WI38 (cell line): ENCODE measurements at regions not wholly inside any gene's neighbourhood (a gene's known extent, or its start where the extent isn't known, plus 50 kb on each side); places are given as distances from the start of the nearest gene placed in this dataset.

ENCODE experiments used
- H3K4me3 ChIP-seq: 2 replicates; pipeline ENCODE4 v1.5.1; 2011; ENCODE audit warnings: low read depth, mild to moderate bottlenecking, control low read depth, low read length
- CTCF ChIP-seq: IDR thresholded peaks from 2 replicates; pipeline ENCODE4 v1.5.1; 2012; ENCODE audit warnings: low read depth, mild to moderate bottlenecking, control low read depth, low read length

- TF ChIP-seq CTCF: no peak
- no peak overlapping the region for H3K4me3 ChIP-seq
Measured at GRCh38 chr12:11446372-11446771, 51.0 kb upstream of the PRB2 start.

GRCh38 chr12:11457996-11458645 lies 62.8 kb upstream of the PRB2 start:
- H3K4me3 ChIP-seq: no peak overlapping the region
- no peak for TF ChIP-seq CTCF

GRCh38 chr12:11460343-11461023 lies 65.1 kb upstream of the PRB2 start:
- no peak overlapping the region for H3K4me3 ChIP-seq

GRCh38 chr12:11461433-11461832 lies 66.1 kb upstream of the PRB2 start:
- no peak overlapping the region for H3K4me3 ChIP-seq
- no peak for TF ChIP-seq CTCF

More at GRCh38 chr12:11460343-11461023, 65.1 kb upstream of the PRB2 start:
- no peak for TF ChIP-seq CTCF

- H3K4me3 ChIP-seq: no peak overlapping the region
- TF ChIP-seq CTCF: no peak
Measured at GRCh38 chr12:11477110-11477509, 81.7 kb upstream of the PRB2 start.

GRCh38 chr12:11482955-11483354 lies 87.6 kb upstream of the PRB2 start:
- no peak for TF ChIP-seq CTCF
- H3K4me3 ChIP-seq: no peak overlapping the region
